Stimulated activated CD8-positive, alpha-beta memory T cell treated with anti-CD3 and anti-CD28 coated beads, Interleukin-4, amount 100 ng/mL, for 4 hours (primary cell): ENCODE measurements at regions not wholly inside any gene's neighbourhood (a gene's known extent, or its start where the extent isn't known, plus 50 kb on each side); places are given as distances from the start of the nearest gene placed in this dataset.

ENCODE experiments used
- DNase-seq, 2 donors: peaks; one replicate each; pipeline ENCODE4 v3.0.0-alpha.2; 2020; ENCODE audit warnings: low read depth in 2 of 2, low spot score in 1 of 2

- no peak for DNase-seq
Observed at GRCh38 chr5:82765765-82766164, 311.4 kb downstream of the TMEM167A start.

DNA sequence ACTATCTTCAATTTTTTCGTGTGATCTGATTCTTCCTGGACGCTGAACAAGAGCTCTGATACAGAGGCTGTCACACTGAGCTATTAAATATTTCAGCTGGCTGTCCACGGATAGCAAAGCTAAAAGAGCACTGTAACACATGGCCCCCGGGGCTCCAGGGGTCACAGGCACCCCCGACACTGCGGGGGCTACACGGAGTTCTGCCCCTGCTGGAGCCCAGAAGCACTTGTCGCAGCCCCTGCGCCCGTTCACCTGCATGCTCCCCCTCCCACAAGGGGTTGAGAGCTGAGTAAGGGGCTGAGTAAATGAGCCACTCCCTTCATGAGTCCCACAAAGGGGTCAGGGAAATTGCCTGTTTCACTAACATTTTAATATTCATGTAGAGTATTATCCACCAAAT, 316.3 kb downstream of the TMEM167A start:
- no peak for DNase-seq

DNA sequence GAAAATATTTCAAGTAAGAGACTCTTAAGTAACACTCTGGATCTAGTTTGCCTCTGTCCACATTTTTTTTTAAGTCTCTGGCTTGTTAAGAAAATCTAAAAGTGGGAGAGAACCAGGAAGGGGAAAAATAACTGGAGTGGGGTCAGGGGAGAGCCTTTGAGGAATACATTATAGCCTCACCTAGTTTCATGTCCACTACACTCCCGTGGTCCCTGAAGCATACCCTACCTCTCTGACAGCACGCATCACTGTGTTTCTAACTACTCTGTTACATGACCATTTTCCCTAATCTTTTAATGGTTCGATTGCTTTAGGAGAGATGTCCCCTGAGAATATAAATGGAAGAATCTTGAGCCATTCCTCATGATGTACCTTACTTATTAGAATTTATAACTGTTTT, 318.3 kb downstream of the TMEM167A start:
- no peak for DNase-seq

GRCh38 chr5:82754759-82755158, 322.4 kb downstream of the TMEM167A start:
- DNase-seq: no peak

- DNase-seq: no peak
Observed at GRCh38 chr5:82754036-82754746, 323.0 kb downstream of the TMEM167A start.

GRCh38 chr5:82753374-82753773, 323.8 kb downstream of the TMEM167A start:
- DNase-seq: no peak

- DNase-seq: no peak
Observed at GRCh38 chr5:82749461-82749820, 327.8 kb downstream of the TMEM167A start.

- DNase-seq: no peak
Observed at GRCh38 chr5:82748688-82749460, 328.3 kb downstream of the TMEM167A start.

DNA sequence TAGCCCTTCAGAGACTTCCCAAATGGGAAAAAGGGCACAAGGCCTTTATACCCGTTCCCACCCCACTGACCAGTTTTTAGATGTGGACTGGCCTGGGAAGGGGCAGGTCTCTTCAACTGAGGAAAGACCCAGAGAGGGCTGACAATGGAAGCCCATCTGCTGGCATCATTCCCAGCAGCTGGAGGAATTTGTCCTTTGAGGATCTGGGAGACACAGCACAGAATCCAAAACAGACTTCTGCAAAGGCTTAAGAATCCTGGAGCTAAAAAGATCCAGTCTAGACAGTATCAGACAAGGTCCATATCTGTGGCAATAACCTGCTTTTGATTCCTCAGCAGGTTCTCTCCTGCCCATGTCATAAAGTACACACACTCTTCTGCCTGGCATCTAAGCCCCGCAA, 329.2 kb downstream of the TMEM167A start:
- DNase-seq: no peak

GRCh38 chr5:82745016-82745415, 332.2 kb downstream of the TMEM167A start:
- no peak for DNase-seq

GRCh38 chr5:82738681-82739269, 338.4 kb downstream of the TMEM167A start:
- DNase-seq: no peak

- DNase-seq: no peak
Observed at GRCh38 chr5:82735160-82735789, 341.9 kb downstream of the TMEM167A start.

GRCh38 chr5:82734347-82734746, 342.8 kb downstream of the TMEM167A start:
- DNase-seq: no peak

- no peak for DNase-seq
Observed at GRCh38 chr5:82730913-82731312, 346.3 kb downstream of the TMEM167A start.

GRCh38 chr5:82728926-82729702, 348.1 kb downstream of the TMEM167A start:
- no peak for DNase-seq

DNA sequence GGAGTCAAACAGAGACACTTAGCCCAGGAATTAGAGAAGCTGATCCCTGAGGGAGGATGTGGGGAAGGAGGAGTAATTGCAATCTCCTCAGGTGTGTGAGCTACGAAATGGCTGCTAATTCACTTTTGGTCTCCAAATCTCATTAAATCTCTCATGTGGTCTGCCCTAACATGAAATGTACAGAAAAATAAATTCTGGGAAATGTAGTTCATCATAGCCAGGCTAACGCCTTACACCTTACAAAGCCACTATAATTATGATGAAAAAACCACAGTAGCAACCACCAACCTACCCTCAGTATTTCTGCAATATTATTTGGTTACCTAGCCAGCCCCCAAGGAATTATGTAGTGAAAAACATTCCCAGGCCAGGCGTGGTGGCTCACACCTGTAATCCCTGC, 354.0 kb downstream of the TMEM167A start:
- no peak for DNase-seq

DNA sequence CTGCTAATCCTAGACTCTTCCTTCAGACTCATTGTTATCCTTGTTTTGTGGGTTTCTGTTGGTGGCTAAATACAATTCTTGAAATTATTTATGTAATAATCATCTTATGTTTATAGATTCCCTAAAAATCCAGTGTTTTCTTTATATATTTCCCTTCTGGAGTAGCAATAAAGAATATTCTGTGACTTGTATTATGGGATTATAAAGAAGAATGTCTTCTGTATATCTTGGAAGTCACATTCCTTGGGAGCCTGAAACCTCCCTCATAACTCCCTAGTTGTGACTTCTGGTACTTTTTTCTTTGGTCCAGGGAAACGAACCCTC, 356.1 kb downstream of the TMEM167A start:
- DNase-seq: no peak

DNA sequence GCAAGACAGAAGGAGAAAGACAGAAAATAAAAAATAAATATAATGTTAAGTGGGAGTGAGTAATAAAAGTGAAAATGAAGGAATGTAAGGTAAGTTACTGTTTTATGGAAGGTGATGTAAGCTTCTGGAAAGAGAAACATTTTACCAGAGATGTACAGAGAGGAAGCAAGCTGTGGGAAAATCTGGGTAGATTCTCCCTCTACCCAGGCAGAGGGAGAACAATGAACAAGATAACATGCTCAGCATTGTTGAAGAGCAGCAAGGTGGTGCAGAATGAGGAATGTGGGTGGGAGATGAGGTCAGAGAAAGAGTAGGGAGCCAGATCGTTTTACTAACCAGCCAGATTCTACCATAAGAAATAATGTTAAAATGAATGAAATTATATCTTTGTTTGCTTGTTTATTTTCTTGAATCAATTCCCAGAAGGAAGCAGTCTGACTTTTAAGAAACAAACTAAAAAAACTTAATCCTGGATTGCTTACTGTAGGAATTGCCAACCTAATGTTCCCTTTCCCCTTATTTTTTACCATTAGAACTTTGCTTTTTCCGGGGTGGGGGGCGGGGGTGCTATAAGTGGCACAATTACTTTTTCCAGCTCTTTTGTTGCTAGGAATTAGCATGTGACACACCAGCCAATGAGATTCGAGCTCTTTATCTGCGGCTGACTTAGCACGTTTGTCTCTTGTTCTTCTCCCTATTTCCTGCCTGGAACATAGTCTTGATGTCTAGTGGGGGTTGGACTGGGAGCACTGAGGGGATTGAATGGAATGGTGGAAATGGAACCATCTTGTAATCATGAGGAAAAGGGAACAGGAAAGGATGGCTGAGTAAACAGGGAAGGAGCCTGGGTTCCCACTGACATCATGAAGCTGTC, 356.7 kb downstream of the TMEM167A start:
- DNase-seq: no peak

GRCh38 chr5:82719368-82719767, 357.8 kb downstream of the TMEM167A start:
- no peak for DNase-seq

GRCh38 chr5:82717738-82718137, 359.5 kb downstream of the TMEM167A start:
- no peak for DNase-seq
